WTC11 (cell line): ENCODE measurements at regions not wholly inside any gene's neighbourhood (a gene's known extent, or its start where the extent isn't known, plus 50 kb on each side); places are given as distances from the start of the nearest gene placed in this dataset.

Experiments used
- ATAC-seq: fragments of 200-7000 bp; cut with Tn5 transposase; 2 replicates; pipeline ENCODE4 v1.10.0; 2021; ENCODE audit warnings: mild to moderate bottlenecking, moderate library complexity
- CTCF ChIA-PET: fragments of 300-600 bp; sonication (Branson Sonifier 250); formaldehyde crosslinking; loops from one replicate; lab custom pipeline; 2021; ENCODE audit warnings: antibody characterized with exemption; lab: Charles Lee
- POLR2A ChIA-PET: fragments of 350-600 bp; sonication (Branson Sonifier 250); formaldehyde crosslinking; loops from one replicate; lab custom pipeline; 2021; ENCODE audit warnings: antibody characterized with exemption; lab: Charles Lee
- DNase-seq: peaks from one replicate; pipeline ENCODE4 v3.0.0; 2021; ENCODE audit warnings: low spot score
- H3K27ac Mint-ChIP-seq: 2 replicates; pipeline ENCODE4 v1.8.0; 2021; ENCODE audit warnings: mixed read lengths
- H3K27me3 Mint-ChIP-seq: 2 replicates; pipeline ENCODE4 v1.8.0; 2021; ENCODE audit warnings: low read depth, mild to moderate bottlenecking, moderate library complexity, mixed read lengths
- H3K36me3 Mint-ChIP-seq: 2 replicates; pipeline ENCODE4 v1.8.0; 2021; ENCODE audit warnings: mixed read lengths
- H3K4me1 Mint-ChIP-seq: 2 replicates; pipeline ENCODE4 v1.8.0; 2022; ENCODE audit warnings: mixed read lengths
- H3K4me3 Mint-ChIP-seq: 2 replicates; pipeline ENCODE4 v1.8.0; 2021; ENCODE audit warnings: mild to moderate bottlenecking, moderate library complexity, mixed read lengths
- H3K9me3 Mint-ChIP-seq: 2 replicates; pipeline ENCODE4 v1.8.0; 2021; ENCODE audit warnings: mixed read lengths
- ATF1 ChIP-seq: sonication (generic); formaldehyde crosslinking; IDR thresholded peaks from 2 replicates; pipeline ENCODE4 v1.8.1; 2023; ENCODE audit warnings: mild to moderate bottlenecking, moderate library complexity, missing genetic modification reagents
- CBFB ChIP-seq: sonication (generic); formaldehyde crosslinking; IDR thresholded peaks from 2 replicates; pipeline ENCODE4 v1.8.1; 2022; ENCODE audit warnings: mild to moderate bottlenecking, low read depth, missing genetic modification reagents
- CREB1 ChIP-seq: sonication (generic); formaldehyde crosslinking; IDR thresholded peaks from 2 replicates; pipeline ENCODE4 v1.8.0; 2023; ENCODE audit warnings: mild to moderate bottlenecking, missing genetic modification reagents
- FOXP1 ChIP-seq: sonication (generic); formaldehyde crosslinking; IDR thresholded peaks from 2 replicates; pipeline ENCODE4 v1.8.0; 2022; ENCODE audit warnings: missing genetic modification reagents, mild to moderate bottlenecking, moderate library complexity, borderline replicate concordance
- GRHL2 ChIP-seq: fragments of 250-450 bp; sonication (Bioruptor Pico); IDR thresholded peaks from 2 replicates; pipeline ENCODE4 v1.8.0; 2022; ENCODE audit warnings: mild to moderate bottlenecking, moderate library complexity; ENCODE audit not compliant: insufficient replicate concordance, severe bottlenecking
- JUN ChIP-seq: sonication (generic); formaldehyde crosslinking; IDR thresholded peaks from 2 replicates; pipeline ENCODE4 v1.8.0; 2023; ENCODE audit warnings: mild to moderate bottlenecking, missing genetic modification reagents
- KAT7 ChIP-seq: sonication (generic); formaldehyde crosslinking; IDR thresholded peaks from 2 replicates; pipeline ENCODE4 v1.8.1; 2023; ENCODE audit warnings: missing genetic modification reagents, mild to moderate bottlenecking, borderline replicate concordance
- MYBL2 ChIP-seq: sonication (generic); formaldehyde crosslinking; IDR thresholded peaks from 2 replicates; pipeline ENCODE4 v1.8.1; 2023; ENCODE audit warnings: mild to moderate bottlenecking, moderate library complexity, missing genetic modification reagents
- NFATC4 ChIP-seq: fragments of 250-450 bp; sonication (Bioruptor Pico); IDR thresholded peaks from 2 replicates; pipeline ENCODE4 v1.9.0; 2021; ENCODE audit warnings: mild to moderate bottlenecking
- PRRX2 ChIP-seq: fragments of 250-450 bp; sonication (Bioruptor Pico); IDR thresholded peaks from 2 replicates; pipeline ENCODE4 v1.8.0; 2021; ENCODE audit warnings: mild to moderate bottlenecking
- RELA ChIP-seq: sonication (generic); formaldehyde crosslinking; IDR thresholded peaks from 2 replicates; pipeline ENCODE4 v1.8.1; 2022; ENCODE audit warnings: missing genetic modification reagents, mild to moderate bottlenecking, borderline replicate concordance
- SOX15 ChIP-seq: fragments of 250-450 bp; sonication (Bioruptor Pico); IDR thresholded peaks from 2 replicates; pipeline ENCODE4 v1.9.0; 2021; ENCODE audit warnings: mild to moderate bottlenecking
- TP53 ChIP-seq: sonication (generic); formaldehyde crosslinking; IDR thresholded peaks from 2 replicates; pipeline ENCODE4 v1.8.1; 2023; ENCODE audit warnings: mild to moderate bottlenecking, missing genetic modification reagents
- ZNF121 ChIP-seq: sonication (generic); formaldehyde crosslinking; IDR thresholded peaks from 2 replicates; pipeline ENCODE4 v1.8.0; 2023; ENCODE audit warnings: missing genetic modification reagents
- ZNF138 ChIP-seq: sonication (generic); formaldehyde crosslinking; conservative IDR thresholded peaks from 2 replicates; pipeline ENCODE4 v1.8.1; 2022; ENCODE audit warnings: mild to moderate bottlenecking, moderate library complexity, missing genetic modification reagents
- ZNF219 ChIP-seq: sonication (generic); formaldehyde crosslinking; IDR thresholded peaks from 2 replicates; pipeline ENCODE4 v1.8.0; 2023; ENCODE audit warnings: missing genetic modification reagents, mild to moderate bottlenecking, borderline replicate concordance
- ZNF232 ChIP-seq: sonication (generic); formaldehyde crosslinking; IDR thresholded peaks from 2 replicates; pipeline ENCODE4 v1.8.0; 2022; ENCODE audit warnings: mild to moderate bottlenecking, missing genetic modification reagents
- ZNF671 ChIP-seq: fragments of 250-450 bp; sonication (Bioruptor Pico); IDR thresholded peaks from 2 replicates; pipeline ENCODE4 v1.8.0; 2021; ENCODE audit warnings: mild to moderate bottlenecking
- TF ChIP-seq, protein P1 (sequence below): sonication (generic); formaldehyde crosslinking; IDR thresholded peaks from 2 replicates; pipeline ENCODE4 v1.8.0; 2022; ENCODE audit warnings: missing genetic modification reagents
- TF ChIP-seq, protein P2 (sequence below): sonication (generic); formaldehyde crosslinking; IDR thresholded peaks from 2 replicates; pipeline ENCODE4 v1.8.0; 2023; ENCODE audit warnings: missing genetic modification reagents
- TF ChIP-seq, protein P3 (sequence below): fragments of 250-450 bp; sonication (Bioruptor Pico); IDR thresholded peaks from 2 replicates; pipeline ENCODE4 v1.9.0; 2021; ENCODE audit warnings: mild to moderate bottlenecking
- TF ChIP-seq, protein P4 (sequence below): sonication (generic); formaldehyde crosslinking; IDR thresholded peaks from 2 replicates; pipeline ENCODE4 v1.8.0; 2022; ENCODE audit warnings: mild to moderate bottlenecking, missing genetic modification reagents
- TF ChIP-seq, protein P5 (sequence below): sonication (generic); formaldehyde crosslinking; IDR thresholded peaks from 2 replicates; pipeline ENCODE4 v1.8.1; 2023; ENCODE audit warnings: mild to moderate bottlenecking, moderate library complexity, missing genetic modification reagents
- TF ChIP-seq, protein P6 (sequence below): sonication (generic); formaldehyde crosslinking; IDR thresholded peaks from 2 replicates; pipeline ENCODE4 v1.8.1; 2022; ENCODE audit warnings: mild to moderate bottlenecking, missing genetic modification reagents, moderate library complexity, borderline replicate concordance
- TF ChIP-seq, protein P7 (sequence below): fragments of 250-450 bp; sonication (Bioruptor Pico); IDR thresholded peaks from 2 replicates; pipeline ENCODE4 v1.8.0; 2021; ENCODE audit warnings: mild to moderate bottlenecking

DNA sequence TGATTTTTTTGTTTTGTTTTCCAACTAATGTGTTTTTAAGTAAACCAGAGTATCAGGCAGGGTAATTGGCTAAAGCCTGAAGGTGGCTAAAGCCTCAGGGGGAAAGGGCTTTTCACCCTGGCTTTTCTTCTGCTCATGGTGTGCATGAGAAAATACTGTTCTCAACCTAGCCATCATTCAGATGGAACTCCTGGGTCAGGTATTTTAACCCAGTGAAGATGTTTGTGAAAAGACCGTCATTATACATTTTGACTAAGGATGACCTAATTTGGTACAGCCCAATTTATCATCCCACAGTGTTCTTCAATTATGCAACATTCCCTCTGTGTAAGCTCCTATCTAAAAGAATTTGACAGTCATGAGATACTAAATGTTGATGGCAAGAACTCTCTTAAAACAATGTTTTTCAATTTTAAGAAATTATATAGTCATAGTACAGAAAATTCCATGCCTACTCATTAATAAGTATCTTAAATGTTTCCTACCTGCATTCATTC lies 209.5 kb upstream of the TARS1 start:
- TF ChIP-seq, protein P1, sequence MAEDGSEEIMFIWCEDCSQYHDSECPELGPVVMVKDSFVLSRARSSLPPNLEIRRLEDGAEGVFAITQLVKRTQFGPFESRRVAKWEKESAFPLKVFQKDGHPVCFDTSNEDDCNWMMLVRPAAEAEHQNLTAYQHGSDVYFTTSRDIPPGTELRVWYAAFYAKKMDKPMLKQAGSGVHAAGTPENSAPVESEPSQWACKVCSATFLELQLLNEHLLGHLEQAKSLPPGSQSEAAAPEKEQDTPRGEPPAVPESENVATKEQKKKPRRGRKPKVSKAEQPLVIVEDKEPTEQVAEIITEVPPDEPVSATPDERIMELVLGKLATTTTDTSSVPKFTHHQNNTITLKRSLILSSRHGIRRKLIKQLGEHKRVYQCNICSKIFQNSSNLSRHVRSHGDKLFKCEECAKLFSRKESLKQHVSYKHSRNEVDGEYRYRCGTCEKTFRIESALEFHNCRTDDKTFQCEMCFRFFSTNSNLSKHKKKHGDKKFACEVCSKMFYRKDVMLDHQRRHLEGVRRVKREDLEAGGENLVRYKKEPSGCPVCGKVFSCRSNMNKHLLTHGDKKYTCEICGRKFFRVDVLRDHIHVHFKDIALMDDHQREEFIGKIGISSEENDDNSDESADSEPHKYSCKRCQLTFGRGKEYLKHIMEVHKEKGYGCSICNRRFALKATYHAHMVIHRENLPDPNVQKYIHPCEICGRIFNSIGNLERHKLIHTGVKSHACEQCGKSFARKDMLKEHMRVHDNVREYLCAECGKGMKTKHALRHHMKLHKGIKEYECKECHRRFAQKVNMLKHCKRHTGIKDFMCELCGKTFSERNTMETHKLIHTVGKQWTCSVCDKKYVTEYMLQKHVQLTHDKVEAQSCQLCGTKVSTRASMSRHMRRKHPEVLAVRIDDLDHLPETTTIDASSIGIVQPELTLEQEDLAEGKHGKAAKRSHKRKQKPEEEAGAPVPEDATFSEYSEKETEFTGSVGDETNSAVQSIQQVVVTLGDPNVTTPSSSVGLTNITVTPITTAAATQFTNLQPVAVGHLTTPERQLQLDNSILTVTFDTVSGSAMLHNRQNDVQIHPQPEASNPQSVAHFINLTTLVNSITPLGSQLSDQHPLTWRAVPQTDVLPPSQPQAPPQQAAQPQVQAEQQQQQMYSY (CRISPR knock-in tag) = no peak
- TF ChIP-seq CBFB (CRISPR knock-in tag) (no peak), NFATC4 (CRISPR knock-in tag) (no peak), ZNF138 (CRISPR knock-in tag) (no peak), KAT7 (CRISPR knock-in tag) (no peak), JUN (CRISPR knock-in tag) (no peak), ATF1 (CRISPR knock-in tag) (no peak), ZNF671 (CRISPR knock-in tag) (no peak), ZNF232 (CRISPR knock-in tag) (no peak), GRHL2 (CRISPR knock-in tag) (no peak), PRRX2 (no peak), TP53 (CRISPR knock-in tag) (no peak)
- TF ChIP-seq, protein P2, sequence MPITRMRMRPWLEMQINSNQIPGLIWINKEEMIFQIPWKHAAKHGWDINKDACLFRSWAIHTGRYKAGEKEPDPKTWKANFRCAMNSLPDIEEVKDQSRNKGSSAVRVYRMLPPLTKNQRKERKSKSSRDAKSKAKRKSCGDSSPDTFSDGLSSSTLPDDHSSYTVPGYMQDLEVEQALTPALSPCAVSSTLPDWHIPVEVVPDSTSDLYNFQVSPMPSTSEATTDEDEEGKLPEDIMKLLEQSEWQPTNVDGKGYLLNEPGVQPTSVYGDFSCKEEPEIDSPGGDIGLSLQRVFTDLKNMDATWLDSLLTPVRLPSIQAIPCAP (CRISPR knock-in tag) = no peak
- TF ChIP-seq, protein P3, sequence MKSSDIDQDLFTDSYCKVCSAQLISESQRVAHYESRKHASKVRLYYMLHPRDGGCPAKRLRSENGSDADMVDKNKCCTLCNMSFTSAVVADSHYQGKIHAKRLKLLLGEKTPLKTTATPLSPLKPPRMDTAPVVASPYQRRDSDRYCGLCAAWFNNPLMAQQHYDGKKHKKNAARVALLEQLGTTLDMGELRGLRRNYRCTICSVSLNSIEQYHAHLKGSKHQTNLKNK = no peak
- H3K27ac Mint-ChIP-seq = no peak overlapping the region
- H3K4me1 Mint-ChIP-seq = peaks cover 10% of the 10 kb centered on the region
- ATAC-seq = no peak
- DNase-seq = no peak
- peaks cover under 1% of the 10 kb centered on the region; the same call in 1 of the 2 replicates for H3K9me3 Mint-ChIP-seq
- no peak overlapping the region for H3K4me3 Mint-ChIP-seq
- H3K36me3 Mint-ChIP-seq = no peaks in the 10 kb centered on the region
- POLR2A ChIA-PET = no interaction called here
- CTCF ChIA-PET = no interaction called here
- no peaks in the 10 kb centered on the region for H3K27me3 Mint-ChIP-seq

DNA sequence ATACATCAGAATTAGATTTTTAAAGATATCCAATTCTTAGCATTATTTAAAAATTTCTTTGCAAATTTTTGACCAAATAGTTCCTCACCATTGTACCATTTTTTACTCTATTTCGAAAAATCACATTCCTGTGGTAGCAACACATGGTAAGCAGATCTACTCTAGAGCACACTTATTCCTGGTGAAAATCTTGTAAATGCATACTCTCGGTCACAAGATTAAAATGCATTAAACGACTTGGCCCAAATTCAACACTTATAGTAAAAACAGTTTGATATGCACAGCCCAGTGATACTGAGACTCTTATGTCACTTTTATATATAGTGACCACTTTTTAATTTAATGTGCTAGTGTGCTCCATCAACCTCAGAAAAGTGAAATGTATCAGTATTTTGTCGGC lies 208.8 kb upstream of the TARS1 start:
- ChIA-PET POLR2A (no interaction called here), CTCF (no interaction called here)
- ATAC-seq (no peak), DNase-seq (no peak)
- H3K27me3 Mint-ChIP-seq = no peaks in the 10 kb centered on the region
- H3K4me3 Mint-ChIP-seq = no peak overlapping the region
- H3K36me3 Mint-ChIP-seq = no peaks in the 10 kb centered on the region
- H3K4me1 Mint-ChIP-seq = peaks cover 10% of the 10 kb centered on the region
- H3K27ac Mint-ChIP-seq = no peak overlapping the region
- no peaks in the 10 kb centered on the region for H3K9me3 Mint-ChIP-seq
- TF ChIP-seq FOXP1 (CRISPR knock-in tag) (no peak), CREB1 (CRISPR knock-in tag) (no peak), MYBL2 (CRISPR knock-in tag) (no peak), RELA (CRISPR knock-in tag) (no peak), SOX15 (no peak), ZNF232 (CRISPR knock-in tag) (no peak), KAT7 (CRISPR knock-in tag) (no peak), ZNF219 (no peak), ZNF121 (CRISPR knock-in tag) (no peak), ZNF138 (CRISPR knock-in tag) (no peak)
- TF ChIP-seq, protein P4, sequence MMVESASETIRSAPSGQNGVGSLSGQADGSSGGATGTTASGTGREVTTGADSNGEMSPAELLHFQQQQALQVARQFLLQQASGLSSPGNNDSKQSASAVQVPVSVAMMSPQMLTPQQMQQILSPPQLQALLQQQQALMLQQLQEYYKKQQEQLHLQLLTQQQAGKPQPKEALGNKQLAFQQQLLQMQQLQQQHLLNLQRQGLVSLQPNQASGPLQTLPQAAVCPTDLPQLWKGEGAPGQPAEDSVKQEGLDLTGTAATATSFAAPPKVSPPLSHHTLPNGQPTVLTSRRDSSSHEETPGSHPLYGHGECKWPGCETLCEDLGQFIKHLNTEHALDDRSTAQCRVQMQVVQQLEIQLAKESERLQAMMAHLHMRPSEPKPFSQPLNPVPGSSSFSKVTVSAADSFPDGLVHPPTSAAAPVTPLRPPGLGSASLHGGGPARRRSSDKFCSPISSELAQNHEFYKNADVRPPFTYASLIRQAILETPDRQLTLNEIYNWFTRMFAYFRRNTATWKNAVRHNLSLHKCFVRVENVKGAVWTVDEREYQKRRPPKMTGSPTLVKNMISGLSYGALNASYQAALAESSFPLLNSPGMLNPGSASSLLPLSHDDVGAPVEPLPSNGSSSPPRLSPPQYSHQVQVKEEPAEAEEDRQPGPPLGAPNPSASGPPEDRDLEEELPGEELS (CRISPR knock-in tag) = no peak
- TF ChIP-seq, protein P5, sequence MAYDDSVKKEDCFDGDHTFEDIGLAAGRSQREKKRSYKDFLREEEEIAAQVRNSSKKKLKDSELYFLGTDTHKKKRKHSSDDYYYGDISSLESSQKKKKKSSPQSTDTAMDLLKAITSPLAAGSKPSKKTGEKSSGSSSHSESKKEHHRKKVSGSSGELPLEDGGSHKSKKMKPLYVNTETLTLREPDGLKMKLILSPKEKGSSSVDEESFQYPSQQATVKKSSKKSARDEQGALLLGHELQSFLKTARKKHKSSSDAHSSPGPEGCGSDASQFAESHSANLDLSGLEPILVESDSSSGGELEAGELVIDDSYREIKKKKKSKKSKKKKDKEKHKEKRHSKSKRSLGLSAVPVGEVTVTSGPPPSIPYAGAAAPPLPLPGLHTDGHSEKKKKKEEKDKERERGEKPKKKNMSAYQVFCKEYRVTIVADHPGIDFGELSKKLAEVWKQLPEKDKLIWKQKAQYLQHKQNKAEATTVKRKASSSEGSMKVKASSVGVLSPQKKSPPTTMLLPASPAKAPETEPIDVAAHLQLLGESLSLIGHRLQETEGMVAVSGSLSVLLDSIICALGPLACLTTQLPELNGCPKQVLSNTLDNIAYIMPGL (CRISPR knock-in tag) = no peak
- TF ChIP-seq, protein P6, sequence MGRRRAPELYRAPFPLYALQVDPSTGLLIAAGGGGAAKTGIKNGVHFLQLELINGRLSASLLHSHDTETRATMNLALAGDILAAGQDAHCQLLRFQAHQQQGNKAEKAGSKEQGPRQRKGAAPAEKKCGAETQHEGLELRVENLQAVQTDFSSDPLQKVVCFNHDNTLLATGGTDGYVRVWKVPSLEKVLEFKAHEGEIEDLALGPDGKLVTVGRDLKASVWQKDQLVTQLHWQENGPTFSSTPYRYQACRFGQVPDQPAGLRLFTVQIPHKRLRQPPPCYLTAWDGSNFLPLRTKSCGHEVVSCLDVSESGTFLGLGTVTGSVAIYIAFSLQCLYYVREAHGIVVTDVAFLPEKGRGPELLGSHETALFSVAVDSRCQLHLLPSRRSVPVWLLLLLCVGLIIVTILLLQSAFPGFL (CRISPR knock-in tag) = no peak
- TF ChIP-seq, protein P7, sequence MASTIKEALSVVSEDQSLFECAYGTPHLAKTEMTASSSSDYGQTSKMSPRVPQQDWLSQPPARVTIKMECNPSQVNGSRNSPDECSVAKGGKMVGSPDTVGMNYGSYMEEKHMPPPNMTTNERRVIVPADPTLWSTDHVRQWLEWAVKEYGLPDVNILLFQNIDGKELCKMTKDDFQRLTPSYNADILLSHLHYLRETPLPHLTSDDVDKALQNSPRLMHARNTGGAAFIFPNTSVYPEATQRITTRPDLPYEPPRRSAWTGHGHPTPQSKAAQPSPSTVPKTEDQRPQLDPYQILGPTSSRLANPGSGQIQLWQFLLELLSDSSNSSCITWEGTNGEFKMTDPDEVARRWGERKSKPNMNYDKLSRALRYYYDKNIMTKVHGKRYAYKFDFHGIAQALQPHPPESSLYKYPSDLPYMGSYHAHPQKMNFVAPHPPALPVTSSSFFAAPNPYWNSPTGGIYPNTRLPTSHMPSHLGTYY (CRISPR knock-in tag) = no peak
